A549 (cell line): ENCODE measurements at regions not wholly inside any gene's neighbourhood (a gene's known extent, or its start where the extent isn't known, plus 50 kb on each side); places are given as distances from the start of the nearest gene placed in this dataset.
"Not testable (repeated sequence)": the region's sequence is repeated elsewhere in the genome, so short reads cannot be mapped to it uniquely, and the experiment has no call there.

Experiments
- ATAC-seq, 2 experiments: fragments of 200-7000 bp in 1 of 2; fragments of >200 bp in 1 of 2; cut with Nextera tagmentation in 1 of 2; cut with Tn5 transposase in 1 of 2; 3 replicates each; pipeline versions ENCODE4 v1.8.0 to v1.9.1; 2018 to 2020; ENCODE audit warnings: mild to moderate bottlenecking in 1 of 2, moderate library complexity in 1 of 2
- CTCF ChIA-PET: fragments of 300-600 bp; sonication (Branson Sonifier 250); formaldehyde crosslinking; extraction: SDS; loops from one replicate; lab custom pipeline; 2021; ENCODE audit warnings: antibody characterized with exemption, inconsistent platforms; lab: Yijun Ruan, JAX
- POLR2A ChIA-PET: fragments of 350-600 bp; formaldehyde crosslinking; extraction: SDS; loops from one replicate; lab custom pipeline; 2021; ENCODE audit warnings: antibody characterized with exemption, inconsistent platforms; lab: Yijun Ruan, JAX
- DNase-seq, 2 experiments: peaks; one replicate each; pipeline versions ENCODE4 v3.0.0 to v3.0.0-alpha.2; 2011 to 2016; ENCODE audit warnings: low read depth in 1 of 2, low spot score in 1 of 2
- FAIRE-seq: peaks from 2 replicates; lab custom pipeline; 2011; peaks lifted over from hg19 to GRCh38; lab: Jason Lieb, UNC
- H3K27ac ChIP-seq, 2 experiments: fragments of >200 bp; sonication (Bioruptor Twin); formaldehyde crosslinking; 3 replicates each; pipeline ENCODE4 v1.5.1; 2016 to 2017
- H3K4me1 ChIP-seq: fragments of >200 bp; sonication (Bioruptor Twin); formaldehyde crosslinking; 3 replicates; pipeline ENCODE4 v1.6.1; 2016
- H3K4me2 ChIP-seq: fragments of >200 bp; sonication (Bioruptor Twin); formaldehyde crosslinking; 3 replicates; pipeline ENCODE4 v1.6.1; 2016
- H3K4me3 ChIP-seq: fragments of >200 bp; sonication (Bioruptor Twin); formaldehyde crosslinking; 3 replicates; pipeline ENCODE4 v1.5.1; 2016
- H3K9me3 ChIP-seq: fragments of >200 bp; sonication (Bioruptor Twin); formaldehyde crosslinking; 3 replicates; pipeline ENCODE4 v1.6.1; 2016
- CHD4 ChIP-seq: fragments of 200-600 bp; sonication (generic); IDR thresholded peaks from 2 replicates; pipeline ENCODE4 v1.6.1; 2016; ENCODE audit warnings: antibody characterized with exemption, mild to moderate bottlenecking, borderline replicate concordance
- FOSB ChIP-seq: fragments of 250-450 bp; sonication (Bioruptor Pico); IDR thresholded peaks from 2 replicates; pipeline ENCODE4 v1.5.0; 2020; ENCODE audit warnings: mild to moderate bottlenecking, moderate library complexity
- FOSL2 ChIP-seq, 2 experiments: fragments of 450-650 bp in 1 of 2; fragments of >200 bp in 1 of 2; sonication (Bioruptor Twin) in 1 of 2; formaldehyde crosslinking; IDR thresholded peaks; 2 replicates each; pipeline versions ENCODE4 v1.5.0 to v1.6.1; 2016 to 2020; ENCODE audit warnings: mild to moderate bottlenecking in 1 of 2, moderate library complexity in 1 of 2
- FOXS1 ChIP-seq: fragments of 250-450 bp; sonication (Bioruptor Pico); IDR thresholded peaks from 2 replicates; pipeline ENCODE4 v1.5.0; 2020; ENCODE audit warnings: mild to moderate bottlenecking, moderate library complexity
- GATA3 ChIP-seq: IDR thresholded peaks from 2 replicates; pipeline ENCODE4 v1.6.1; 2012; ENCODE audit warnings: borderline replicate concordance
- HEYL ChIP-seq: fragments of 250-450 bp; sonication (Bioruptor Pico); IDR thresholded peaks from 2 replicates; pipeline ENCODE4 v1.8.0; 2021; ENCODE audit warnings: mild to moderate bottlenecking, moderate library complexity
- JUNB ChIP-seq: fragments of >200 bp; sonication (Bioruptor Twin); formaldehyde crosslinking; IDR thresholded peaks from 2 replicates; pipeline ENCODE4 v1.6.1; 2016
- MAFK ChIP-seq: fragments of 450-650 bp; IDR thresholded peaks from 2 replicates; pipeline ENCODE4 v1.6.1; 2014; ENCODE audit not compliant: partially characterized antibody
- MAZ ChIP-seq: fragments of 150-350 bp; IDR thresholded peaks from 2 replicates; pipeline ENCODE4 v1.6.1; 2014; ENCODE audit warnings: antibody characterized with exemption, low read depth, low read length, borderline replicate concordance
- NR3C1 ChIP-seq: fragments of >200 bp; sonication (Bioruptor Twin); formaldehyde crosslinking; IDR thresholded peaks from 3 replicates; pipeline ENCODE4 v1.6.1; 2017
- PHF8 ChIP-seq: fragments of 200-600 bp; sonication (generic); IDR thresholded peaks from 2 replicates; pipeline ENCODE4 v1.6.1; 2016; ENCODE audit warnings: low read depth, mild to moderate bottlenecking, antibody characterized with exemption, moderate library complexity, borderline replicate concordance
- RCOR1 ChIP-seq: fragments of 150-350 bp; IDR thresholded peaks from 2 replicates; pipeline ENCODE4 v1.6.1; 2014; ENCODE audit warnings: antibody characterized with exemption, low read length, low read depth
- REST ChIP-seq: fragments of 200-600 bp; sonication (generic); IDR thresholded peaks from 2 replicates; pipeline ENCODE4 v1.6.1; 2016; ENCODE audit warnings: antibody characterized with exemption, mild to moderate bottlenecking, moderate library complexity
- SMC3 ChIP-seq: fragments of >200 bp; sonication (Bioruptor Twin); formaldehyde crosslinking; IDR thresholded peaks from 3 replicates; pipeline ENCODE4 v1.6.1; 2018; ENCODE audit warnings: inconsistent platforms
- SREBF2 ChIP-seq: fragments of 450-650 bp; IDR thresholded peaks from 2 replicates; pipeline ENCODE4 v1.6.1; 2014; ENCODE audit warnings: mild to moderate bottlenecking, moderate library complexity
- TFCP2L1 ChIP-seq: fragments of 250-450 bp; sonication (Bioruptor Pico); IDR thresholded peaks from 2 replicates; pipeline ENCODE4 v1.5.0; 2021; ENCODE audit warnings: mild to moderate bottlenecking
- ZC3H11A ChIP-seq: fragments of 450-650 bp; IDR thresholded peaks from 2 replicates; pipeline ENCODE4 v1.6.1; 2014; ENCODE audit warnings: antibody characterized with exemption, mild to moderate bottlenecking
- ZNF302 ChIP-seq: fragments of 250-450 bp; sonication (Bioruptor Pico); IDR thresholded peaks from 2 replicates; pipeline ENCODE4 v1.9.0; 2021; ENCODE audit warnings: inconsistent platforms, mild to moderate bottlenecking, moderate library complexity
- ZSCAN20 ChIP-seq: fragments of 250-450 bp; sonication (Bioruptor Pico); IDR thresholded peaks from 2 replicates; pipeline ENCODE4 v1.8.0; 2022; ENCODE audit warnings: mild to moderate bottlenecking, moderate library complexity
- WGBS: methylation state at CpG from one replicate; pipeline ENCODE4 v1.1.6; 2017; ENCODE audit errors: missing lambda C conversion rate; 5-methylcytosine and 5-hydroxymethylcytosine counted together

GRCh38 chr2:20946468-20946867, 97.4 kb downstream of the APOB start:
- FAIRE-seq (no peak), DNase-seq (no peak), ATAC-seq (no peak)
- Histone ChIP-seq H3K4me3 (no peak overlapping the region), H3K4me1 (no peaks in the 10 kb centered on the region), H3K27ac (no peak overlapping the region), H3K9me3 (no peaks in the 10 kb centered on the region), H3K4me2 (no peak overlapping the region)
- CTCF ChIA-PET = interaction anchor here (2.4 kb wide), 1 partner anchor 16 kb away, joined by 12 read pairs; no protein-coding TSS in a partner anchor
- POLR2A ChIA-PET = no interaction called here
- WGBS = 12% methylated on average over 3 of the region's 3 CpGs
- TF ChIP-seq SMC3 (no peak), FOXS1 (no peak), ZC3H11A (no peak), HEYL (no peak), MAFK (no peak), SREBF2 (no peak)
- TF ChIP-seq, all 56 proteins: peak for 0

GRCh38 chr2:20943721-20944120, 100.2 kb downstream of the APOB start:
- FAIRE-seq, POLR2A ChIA-PET, H3K27ac ChIP-seq, ATAC-seq, DNase-seq, H3K4me1 ChIP-seq, H3K9me3 ChIP-seq, H3K4me2 ChIP-seq, H3K4me3 ChIP-seq: not testable (repeated sequence)
- WGBS = 1% methylated on average over 6 of the region's 6 CpGs
- CTCF ChIA-PET = interaction anchor here (1.4 to 1.9 kb wide), 3 partner anchors 18 to 282 kb away, joined by 4 to 8 read pairs (median 5); no protein-coding TSS in a partner anchor

GRCh38 chr2:20942646-20943125, 101.2 kb downstream of the APOB start:
- WGBS = 6% methylated on average over 4 of the region's 5 CpGs
- TF ChIP-seq FOSB (CRISPR knock-in tag) = no peak
- no peak for TF ChIP-seq CHD4
- TF ChIP-seq REST = no peak
- TF ChIP-seq ZSCAN20 (CRISPR knock-in tag) = no peak
- no peak for TF ChIP-seq FOSL2 (IDR thresholded peaks at IDR 0.05)
- no peak for TF ChIP-seq FOSL2 (CRISPR knock-in tag; IDR thresholded peaks at IDR 0.05)
- no peak for TF ChIP-seq MAZ
- TF ChIP-seq GATA3 = no peak
- TF ChIP-seq NR3C1 = no peak
- TF ChIP-seq PHF8 = no peak
- no peak for TF ChIP-seq ZNF302 (CRISPR knock-in tag)
- no peak for TF ChIP-seq RCOR1
- TF ChIP-seq JUNB = no peak
- TF ChIP-seq TFCP2L1 = no peak
- DNase-seq (no peak), FAIRE-seq (no peak), ATAC-seq (no peak)
- H3K27ac ChIP-seq = no peak overlapping the region
- ChIA-PET POLR2A (interaction anchor here (0.5 kb wide), 1 partner anchor 685 kb away, joined by 4 read pairs; no protein-coding TSS in a partner anchor), CTCF (interaction anchor here (1.9 kb wide), 1 partner anchor 281 kb away, joined by 8 read pairs; no protein-coding TSS in a partner anchor)
- no peak overlapping the region for H3K4me2 ChIP-seq
- H3K9me3 ChIP-seq = no peaks in the 10 kb centered on the region
- no peaks in the 10 kb centered on the region for H3K4me1 ChIP-seq
- H3K4me3 ChIP-seq = no peak overlapping the region
